Amniotic stem cell (primary cell): ENCODE measurements at regions not wholly inside any gene's neighbourhood (a gene's known extent, or its start where the extent isn't known, plus 50 kb on each side); places are given as distances from the start of the nearest gene placed in this dataset.

ENCODE experiments used
- DNase-seq: peaks from one replicate; lab custom pipeline; 2025; lab: John Stamatoyannopoulos, UW

DNA sequence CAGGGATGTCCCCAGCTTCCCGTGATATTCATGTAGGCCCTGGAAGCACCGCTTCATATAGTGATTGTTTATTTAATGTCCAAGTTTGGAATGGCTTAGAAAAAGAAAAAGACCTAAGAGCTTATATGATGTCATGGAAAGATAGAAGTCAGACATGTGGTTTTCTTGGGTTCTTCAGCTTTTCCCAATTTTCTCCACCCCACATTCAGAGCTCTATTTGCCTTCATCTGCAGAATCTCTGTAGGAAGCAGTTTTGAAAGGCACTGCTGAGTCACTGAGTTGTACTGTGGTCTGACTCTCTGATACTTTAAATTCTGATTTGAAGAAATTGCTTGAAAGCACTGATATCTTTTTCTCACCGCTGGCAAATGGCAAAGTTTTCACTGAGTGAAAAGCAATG lies 120.6 kb upstream of the EDNRA start:
- DNase-seq: peak; percentile 57

DNA sequence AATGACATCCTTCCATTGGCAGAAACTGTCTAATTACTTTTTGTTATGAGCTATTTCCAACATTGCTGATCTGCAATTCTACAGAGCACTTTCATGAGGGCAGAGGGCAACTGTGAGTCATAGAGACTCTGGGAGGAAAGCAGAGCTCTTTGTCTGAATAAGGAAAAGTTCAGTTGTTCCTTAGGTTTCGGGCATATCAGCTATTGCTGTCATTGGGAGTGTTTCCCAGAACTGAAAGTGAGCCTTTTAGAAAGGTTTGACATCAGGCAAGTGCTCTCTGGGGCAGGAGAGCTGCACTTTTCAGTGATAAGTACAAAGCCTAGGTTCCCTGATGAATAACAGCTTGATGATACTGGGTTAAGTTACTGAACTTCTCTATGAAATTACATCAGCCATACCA lies 119.2 kb upstream of the EDNRA start:
- peak; percentile 17 for DNase-seq

DNA sequence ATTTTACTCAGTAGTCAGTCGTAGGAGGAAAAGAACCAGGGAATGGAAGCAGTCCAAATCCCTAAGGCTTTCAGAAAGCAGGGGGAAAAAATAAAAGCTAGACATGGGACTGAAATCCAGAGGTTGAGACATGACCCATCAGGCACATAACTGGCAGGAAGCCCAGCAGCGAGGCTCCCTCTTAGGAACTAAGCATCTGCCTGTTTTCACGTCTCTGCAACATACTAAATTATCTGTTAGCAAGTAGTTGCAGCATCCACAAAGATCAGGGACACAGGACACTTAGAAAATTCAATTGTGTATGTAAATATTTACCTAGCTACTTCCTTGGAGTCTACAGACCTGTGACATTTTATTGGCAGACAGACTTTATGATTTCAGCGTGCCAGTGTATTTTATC lies 118.0 kb upstream of the EDNRA start:
- DNase-seq: no peak

DNA sequence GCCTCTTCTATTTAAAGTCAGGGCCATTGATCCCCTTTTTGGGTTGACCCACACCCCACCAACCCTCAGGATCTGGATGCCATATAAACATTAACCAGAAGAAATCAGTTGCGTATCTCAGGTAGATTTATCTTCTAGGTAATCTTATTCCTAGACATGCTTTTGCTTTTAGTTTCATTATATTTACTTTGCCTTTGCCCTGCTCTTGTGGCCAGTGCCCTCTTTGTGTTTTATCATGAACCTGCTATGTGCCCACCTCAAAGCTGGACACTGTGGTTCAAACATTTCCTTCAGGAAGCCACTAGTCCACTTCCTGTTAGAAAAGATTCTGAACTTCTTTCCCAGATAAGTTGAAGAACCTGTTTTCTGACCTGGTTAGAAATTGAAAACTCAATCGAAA lies 117.4 kb upstream of the EDNRA start:
- no peak for DNase-seq

DNA sequence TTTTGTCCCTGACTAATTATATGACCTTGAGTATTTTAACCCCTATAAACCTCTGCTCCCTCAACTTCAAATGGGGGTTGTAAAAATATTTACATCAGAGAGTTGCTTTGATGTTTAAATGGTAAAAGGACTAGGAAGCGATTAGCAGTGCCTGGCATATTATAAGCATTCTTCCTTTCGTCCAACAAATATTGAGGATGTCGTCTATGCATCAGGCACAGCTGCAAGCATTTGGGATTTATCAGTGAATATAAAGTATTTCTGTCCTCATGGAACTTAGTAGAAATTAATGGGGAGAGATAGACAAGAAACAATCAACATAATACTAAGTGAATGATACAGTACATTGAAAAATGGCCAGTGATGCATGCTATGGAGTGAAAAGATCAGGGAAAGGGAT lies 115.5 kb upstream of the EDNRA start:
- no peak for DNase-seq

DNA sequence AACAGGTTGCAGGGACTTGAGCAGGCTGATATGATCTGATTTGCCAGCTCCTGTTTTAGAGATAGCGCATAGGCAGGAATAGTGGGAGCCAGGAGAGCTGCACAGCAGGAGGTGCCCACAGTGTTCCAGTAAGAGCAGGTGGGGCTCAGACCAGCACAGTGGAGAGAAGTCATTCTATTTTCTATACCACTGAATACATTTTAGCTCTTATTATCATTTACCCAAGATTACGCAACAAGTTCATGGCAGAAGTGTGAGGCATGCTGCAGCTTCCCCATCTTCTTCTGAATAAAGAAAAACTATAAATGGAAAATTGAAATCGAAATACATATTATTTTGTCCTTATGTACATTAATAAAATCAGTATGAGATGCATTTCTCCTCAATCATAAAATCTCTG lies 114.7 kb upstream of the EDNRA start:
- DNase-seq: no peak

DNA sequence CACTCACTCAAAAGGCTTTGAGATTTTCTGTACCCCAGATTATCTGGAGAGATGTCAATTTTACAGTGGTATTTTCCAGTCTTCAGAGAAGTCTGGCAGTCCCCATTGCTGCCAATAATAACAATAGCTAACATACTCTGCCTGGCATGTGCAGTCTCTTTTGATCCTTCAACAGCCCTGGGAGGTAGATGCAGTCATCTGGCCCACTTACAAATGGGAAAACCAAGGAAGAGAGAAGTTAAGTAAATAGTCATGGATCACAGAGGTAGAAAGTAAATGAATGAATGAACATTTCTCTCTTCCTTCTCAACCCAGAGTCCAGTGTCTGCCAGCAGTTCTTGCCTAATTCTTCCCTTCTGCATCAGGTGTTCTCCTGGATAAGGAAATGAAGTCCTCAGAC lies 113.0 kb upstream of the EDNRA start:
- no peak for DNase-seq

DNA sequence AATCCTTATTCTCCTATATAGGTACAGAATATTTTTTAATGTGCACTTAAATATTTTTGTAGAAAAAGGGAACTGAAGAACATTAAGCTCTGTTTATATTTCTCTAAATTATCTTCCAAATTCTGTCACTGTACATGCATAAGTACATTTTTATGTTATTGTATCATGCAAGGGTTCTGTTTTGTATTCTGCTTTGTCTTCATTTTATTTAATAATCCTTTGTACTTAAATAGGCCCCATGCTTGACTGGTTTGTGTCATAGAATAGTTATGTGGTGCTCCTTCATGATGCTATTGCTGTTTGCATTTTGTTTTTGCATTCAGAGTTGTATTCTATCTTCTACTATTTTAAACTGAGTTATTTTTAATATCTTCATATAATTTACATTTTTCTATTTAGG lies 111.9 kb upstream of the EDNRA start:
- no peak for DNase-seq

DNA sequence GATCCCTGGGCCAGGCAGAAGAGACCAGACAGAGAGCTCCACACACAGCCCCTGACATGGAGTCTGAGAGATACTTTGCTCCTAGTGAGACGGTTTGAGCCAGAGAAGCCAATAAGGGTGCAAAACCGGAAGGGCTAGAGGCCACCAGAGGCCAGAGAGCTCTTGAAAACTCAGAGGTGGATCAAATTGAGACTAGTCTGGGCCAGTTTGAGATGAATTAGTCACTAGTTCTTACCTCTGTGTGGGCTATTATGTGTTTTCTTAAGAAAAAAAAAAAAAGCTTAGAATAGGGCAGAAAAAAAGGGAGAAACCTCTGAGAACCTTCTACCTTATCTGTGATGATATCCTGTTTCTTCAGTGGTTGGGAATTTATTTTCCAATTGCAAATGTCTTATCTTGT lies 110.4 kb upstream of the EDNRA start:
- DNase-seq: no peak

DNA sequence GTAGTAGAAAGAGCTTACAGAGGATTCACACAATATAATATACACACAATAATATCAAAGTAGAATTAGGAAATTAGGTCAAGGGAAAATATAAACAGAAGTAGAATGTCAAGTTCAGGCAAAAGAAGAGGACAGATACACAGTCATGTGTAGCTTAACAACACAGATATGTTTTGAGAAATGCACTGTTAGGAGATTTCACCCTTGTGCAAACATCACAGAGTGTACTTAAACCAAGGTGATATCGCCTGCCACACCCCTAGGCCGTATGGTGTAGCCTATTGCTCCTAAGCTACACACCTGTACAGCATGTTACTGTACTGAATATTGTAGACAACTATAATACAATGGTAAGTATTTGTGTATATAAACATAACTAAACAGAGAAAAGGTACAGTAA lies 110.0 kb upstream of the EDNRA start:
- DNase-seq: no peak

DNA sequence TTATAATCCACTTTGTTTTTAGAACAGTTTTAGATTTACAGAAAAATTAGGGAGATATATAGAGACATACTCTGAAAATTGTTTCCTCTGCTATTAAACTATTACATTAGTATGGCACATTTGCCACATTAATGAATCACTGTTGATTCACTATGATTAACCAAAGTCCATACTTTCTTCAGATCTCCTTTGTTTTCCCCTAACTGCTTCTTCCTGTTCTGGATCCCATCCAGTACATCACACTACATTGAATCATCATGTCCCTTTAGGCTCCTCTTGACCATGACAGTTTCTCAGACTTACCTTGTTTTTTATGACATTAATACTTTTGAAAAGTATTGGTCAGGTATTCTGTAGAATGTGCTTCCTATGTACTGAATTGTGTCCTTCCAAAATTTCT lies 109.2 kb upstream of the EDNRA start:
- no peak for DNase-seq

DNA sequence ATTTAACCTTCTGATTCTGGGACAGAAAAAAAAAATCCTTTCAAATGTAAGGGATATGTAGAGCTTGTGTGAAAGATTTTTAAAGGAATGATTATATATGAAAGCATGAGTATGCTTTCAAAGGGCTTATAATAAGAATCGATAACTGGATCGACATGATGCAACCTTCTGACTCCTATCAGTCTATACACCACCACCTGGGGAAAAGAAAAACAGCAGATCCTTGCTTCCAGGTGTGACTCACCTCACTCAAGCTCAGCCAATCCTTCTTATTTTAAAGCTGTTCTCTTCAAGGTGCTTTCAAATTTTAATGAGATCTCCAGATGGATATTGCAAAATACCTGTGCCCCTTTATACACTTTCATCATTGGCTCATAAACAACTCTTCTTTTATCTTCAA lies 102.1 kb upstream of the EDNRA start:
- DNase-seq: no peak

DNA sequence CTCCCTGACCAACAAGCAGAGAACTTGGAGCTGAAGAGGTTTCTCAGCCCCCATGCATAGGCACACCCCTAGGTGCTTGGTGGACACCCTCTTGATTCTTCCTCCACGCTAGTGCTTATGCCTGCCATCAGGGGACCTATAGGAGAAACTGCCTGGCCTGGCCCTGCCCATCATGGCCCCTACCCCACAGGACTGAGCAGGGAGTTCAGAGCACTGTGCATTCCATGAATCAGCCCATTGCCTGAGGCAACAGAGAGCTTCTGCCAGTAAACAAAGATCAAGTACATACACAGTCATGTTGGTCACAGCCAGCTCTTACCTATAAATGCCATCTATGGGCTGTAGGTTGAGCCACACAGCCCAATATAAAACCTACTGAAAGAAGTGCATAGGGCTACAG lies 99.1 kb upstream of the EDNRA start:
- no peak for DNase-seq

DNA sequence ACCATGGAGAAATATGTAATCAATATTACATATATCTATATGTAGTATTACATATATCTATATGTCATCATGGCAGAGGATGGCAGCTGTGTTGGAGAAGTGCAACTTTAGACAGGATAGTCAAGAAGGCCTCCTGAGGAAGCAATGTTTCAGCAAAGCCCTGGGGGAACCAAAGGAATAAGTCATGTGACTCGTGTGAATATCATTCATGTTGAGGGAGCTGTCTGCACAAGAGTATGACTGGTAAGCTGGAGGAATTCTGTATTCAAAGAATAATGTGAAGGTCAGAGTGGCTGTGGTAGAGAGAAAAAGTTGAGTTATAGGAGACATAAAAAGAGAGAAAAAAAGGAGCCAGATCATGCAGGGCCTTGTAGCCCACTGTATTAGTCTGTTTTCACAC lies 92.9 kb upstream of the EDNRA start:
- no peak for DNase-seq

DNA sequence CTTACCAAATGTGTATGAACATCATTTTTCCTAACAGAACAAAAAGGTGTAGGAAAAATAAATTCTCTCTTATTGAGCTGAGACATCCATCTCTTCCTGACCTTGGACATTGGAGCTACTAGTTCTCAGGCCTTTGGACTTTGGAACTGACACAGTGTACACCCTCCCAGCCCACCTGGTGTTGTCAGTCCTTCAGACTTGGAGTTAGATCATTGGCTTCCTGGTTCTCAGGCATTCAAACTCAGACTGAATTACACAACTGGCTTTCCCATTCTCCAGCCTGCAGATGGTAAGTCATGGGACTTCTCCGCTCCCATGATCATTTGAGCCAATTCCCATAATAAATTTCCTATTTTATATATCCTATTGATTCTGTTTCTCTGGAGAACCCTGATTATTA lies 84.8 kb upstream of the EDNRA start:
- DNase-seq: no peak

DNA sequence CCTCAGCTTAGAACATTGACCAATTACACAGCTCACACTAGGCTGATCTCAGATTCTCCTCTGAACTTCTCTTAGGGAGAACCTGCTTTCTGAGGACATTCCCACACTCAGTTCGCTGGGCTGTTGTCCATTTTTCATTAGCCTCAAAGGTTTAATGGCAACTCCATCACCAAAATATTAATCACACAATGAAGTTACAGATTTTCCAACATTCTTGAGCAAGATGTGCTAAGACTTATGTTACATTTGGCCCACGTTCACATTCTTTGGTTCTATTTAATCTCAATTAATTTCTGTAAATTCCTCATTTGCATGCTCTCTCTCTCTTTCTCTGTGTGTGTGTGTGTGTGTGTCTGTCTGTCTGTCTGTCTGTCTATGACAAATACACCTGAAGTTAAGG lies 82.3 kb upstream of the EDNRA start:
- no peak for DNase-seq

DNA sequence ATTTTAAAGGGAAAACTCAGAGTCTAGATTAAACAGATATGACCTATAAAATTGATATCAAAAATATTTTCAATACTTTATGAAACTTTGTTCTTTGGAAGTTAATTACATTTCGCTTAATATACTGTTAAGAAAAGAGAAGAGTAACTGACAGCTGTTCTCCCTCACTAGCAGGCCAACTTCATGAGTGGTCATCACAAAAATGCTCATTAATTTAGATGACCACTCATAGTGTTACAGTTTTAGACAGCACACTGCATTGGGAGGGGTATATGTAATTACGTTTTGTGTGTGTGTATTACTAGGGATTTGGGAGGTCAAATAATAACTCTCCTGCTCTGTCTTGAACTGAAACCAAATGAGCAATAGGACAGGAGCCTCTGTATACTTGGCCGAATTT lies 80.2 kb upstream of the EDNRA start:
- no peak for DNase-seq

DNA sequence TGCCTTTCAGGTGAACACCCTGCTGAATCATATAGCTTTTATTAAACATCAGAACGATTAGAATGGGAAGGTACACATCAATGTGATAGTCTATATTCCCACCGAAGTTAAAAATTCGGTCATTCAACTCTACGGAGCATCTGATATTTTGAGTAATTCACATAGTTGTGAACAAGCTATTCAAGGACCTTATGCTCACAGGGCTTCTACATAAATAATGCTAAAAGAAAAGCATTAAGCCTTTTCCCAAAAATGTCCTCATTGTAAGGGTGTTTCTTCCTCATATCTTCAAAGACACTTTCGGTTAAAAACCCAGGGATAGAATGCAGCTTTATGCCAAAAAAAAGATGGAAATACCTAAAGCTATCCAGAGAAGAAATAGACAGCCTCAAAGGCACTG lies 79.7 kb upstream of the EDNRA start:
- no peak for DNase-seq

DNA sequence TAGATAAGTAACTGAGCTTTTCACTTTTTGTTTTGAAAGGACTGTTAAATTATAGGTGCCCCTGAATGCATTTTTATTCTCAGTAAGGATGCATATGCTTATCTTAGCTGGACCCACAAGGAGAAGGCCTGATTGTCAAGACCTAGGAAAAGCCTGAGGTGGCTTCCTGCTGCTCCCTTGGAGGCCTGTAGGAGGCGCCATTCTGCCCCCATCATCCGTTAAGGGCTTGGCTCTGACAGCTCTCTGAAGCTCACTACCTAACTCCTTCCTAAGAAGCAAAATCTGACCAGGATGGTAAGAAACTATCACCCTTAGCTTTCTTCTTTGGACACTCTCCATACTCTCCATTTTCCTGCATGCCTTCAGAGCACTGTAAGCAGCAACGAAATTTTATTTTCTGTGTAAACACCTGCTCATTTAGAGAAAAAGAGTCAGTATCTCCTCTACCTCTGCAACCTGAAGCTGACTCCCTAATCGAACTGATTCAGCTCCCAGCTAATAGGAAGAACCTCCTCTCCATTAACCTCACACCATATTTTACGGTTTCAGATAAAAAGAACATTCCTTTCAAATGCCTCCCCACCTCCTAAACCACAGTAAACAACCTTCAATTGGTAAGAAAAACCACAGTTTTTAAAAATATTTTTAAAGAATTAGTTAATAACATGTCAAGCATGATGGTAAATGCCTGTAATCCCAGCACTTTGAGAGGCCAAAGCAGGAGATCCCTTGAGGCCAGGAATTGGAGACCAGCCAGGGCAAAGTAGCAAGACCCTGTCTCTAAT lies 73.4 kb upstream of the EDNRA start:
- no peak for DNase-seq

DNA sequence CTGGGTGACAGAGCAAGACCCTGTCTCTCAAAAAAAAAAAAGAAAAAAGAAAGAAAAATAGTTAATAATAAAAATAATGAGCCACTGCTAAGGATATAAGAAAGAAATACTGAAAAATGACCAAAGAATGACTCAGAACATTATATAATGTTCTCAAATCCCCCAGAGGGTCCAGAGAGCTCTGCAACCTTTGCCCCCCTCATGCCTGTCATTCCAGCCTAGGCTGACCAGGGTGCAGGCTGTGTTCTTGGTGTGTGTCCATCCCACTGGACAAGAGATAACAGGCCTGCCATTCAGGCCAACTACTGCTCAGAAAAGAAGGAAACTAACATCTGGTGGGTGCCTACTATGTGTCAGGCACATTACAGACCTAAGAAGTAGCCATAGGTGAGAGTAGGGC lies 72.7 kb upstream of the EDNRA start:
- DNase-seq: no peak

DNA sequence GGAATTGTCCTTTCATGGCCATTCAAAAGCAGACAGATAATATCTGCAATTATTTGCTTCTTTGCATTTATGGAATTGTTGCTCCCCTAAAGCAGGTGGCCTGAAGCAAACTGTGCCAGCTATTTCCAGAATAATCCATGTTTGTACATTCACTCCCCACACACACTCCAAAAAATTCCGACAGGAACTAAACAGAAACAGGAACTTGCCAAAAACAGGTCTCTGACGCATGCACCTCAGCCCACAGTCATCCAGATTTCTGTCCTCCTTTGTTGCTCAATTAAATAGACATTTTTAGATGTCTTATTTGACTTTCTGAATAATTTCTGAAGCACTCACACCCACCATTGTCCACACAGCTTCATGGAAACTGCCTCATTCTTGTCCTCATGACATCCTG lies 71.5 kb upstream of the EDNRA start:
- DNase-seq: no peak

DNA sequence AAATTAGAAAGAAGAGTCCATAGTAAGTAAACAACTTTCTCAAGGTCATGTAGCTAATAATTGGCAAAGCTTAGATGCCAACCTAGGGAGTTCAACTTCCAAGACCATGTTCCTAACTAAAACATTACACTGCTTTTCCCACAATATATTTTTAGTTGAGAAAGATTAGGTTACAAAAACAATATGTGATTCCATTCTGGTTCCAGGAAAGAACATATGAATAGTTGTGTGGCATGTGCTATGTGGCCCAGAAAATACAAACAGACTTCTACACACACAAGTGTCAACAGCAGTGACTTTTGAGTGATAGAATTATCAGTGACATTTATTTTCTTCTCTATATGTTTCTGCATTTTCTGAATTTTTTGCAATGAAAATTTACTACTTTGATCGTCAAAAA lies 62.7 kb upstream of the EDNRA start:
- no peak for DNase-seq

DNA sequence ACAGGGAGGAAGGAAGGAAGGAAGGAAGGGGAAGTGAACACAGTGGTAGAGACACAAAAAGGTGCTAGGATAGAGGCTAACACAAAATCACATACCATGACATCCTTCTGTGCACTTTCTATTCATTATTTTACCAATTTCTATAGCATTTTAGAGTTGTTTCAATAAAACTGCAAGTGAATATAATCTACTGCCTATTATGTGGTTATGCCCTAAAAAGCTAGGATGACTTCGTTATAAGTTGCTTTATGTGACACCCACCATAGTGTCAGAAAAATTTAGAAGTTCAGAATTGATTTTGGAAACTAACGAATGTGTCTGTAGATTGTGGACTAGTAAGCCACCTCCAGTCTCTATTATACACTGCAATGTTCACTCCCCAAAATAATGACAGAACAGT lies 59.4 kb upstream of the EDNRA start:
- no peak for DNase-seq

DNA sequence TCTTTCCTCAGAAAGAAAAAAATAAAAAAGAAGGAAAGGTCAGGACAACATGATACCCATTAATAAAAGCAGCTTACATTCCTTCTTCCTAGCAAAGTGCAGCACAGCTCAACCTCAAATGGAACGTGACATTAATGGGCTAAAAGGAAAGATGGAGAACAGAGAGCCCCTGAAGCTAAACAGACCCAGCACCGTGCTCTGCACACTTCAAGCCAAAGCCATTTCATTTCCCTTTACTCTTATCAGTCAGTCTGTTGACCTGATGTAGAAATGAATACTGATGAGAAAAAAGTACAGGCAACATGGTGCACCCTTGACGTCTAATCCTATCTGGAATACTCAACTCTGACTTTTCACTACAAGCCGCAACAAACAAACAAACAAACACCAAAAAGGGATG lies 57.7 kb upstream of the EDNRA start:
- no peak for DNase-seq

DNA sequence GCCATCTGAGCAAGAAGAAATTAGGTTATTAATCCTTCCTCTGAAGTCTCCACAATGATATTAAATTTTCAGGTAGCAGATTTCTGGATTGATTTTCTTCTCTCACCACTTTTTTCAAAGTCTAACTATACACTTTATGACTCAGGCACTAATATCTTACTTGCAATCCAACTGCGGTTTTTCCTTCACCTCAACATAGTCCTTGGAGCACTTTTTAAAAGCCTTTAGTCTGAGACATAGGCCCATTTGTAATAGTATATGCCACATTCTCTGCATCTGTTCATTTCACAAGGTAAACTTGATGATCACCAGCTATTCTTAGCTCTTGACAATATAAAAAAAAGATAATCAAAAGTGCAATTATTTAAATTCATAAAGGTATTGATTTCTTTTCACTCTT lies 55.9 kb upstream of the EDNRA start:
- no peak for DNase-seq
